ENCODE measurements at regions not wholly inside any gene's neighbourhood (a gene's known extent, or its start where the extent isn't known, plus 50 kb on each side); places are given as distances from the start of the nearest gene placed in this dataset.

- no peaks in the 10 kb centered on the region for H3K4me1 ChIP-seq (ENCODE audit: insufficient read depth, low read length, severe bottlenecking)
- no peaks in the 10 kb centered on the region for H4K20me1 ChIP-seq (ENCODE audit: insufficient read depth, low read length)
- TF ChIP-seq CTCF (IDR thresholded peaks at IDR 0.05; ENCODE audit: low read length) (no peak), EZH2 (IDR thresholded peaks at IDR 0.05; ENCODE audit: borderline replicate concordance, low read length) (no peak)
- H3K27me3 ChIP-seq (ENCODE audit: insufficient read depth, low read length) = no peaks in the 10 kb centered on the region
- no peaks in the 10 kb centered on the region for H3K79me2 ChIP-seq (ENCODE audit: insufficient read depth, low read length)
- H3K9me3 ChIP-seq (ENCODE audit: low read length) = no peaks in the 10 kb centered on the region
- H3K4me3 ChIP-seq (ENCODE audit: low read depth, low read length, poor library complexity, severe bottlenecking) = no peak overlapping the region
- no peak overlapping the region for H3K9ac ChIP-seq (ENCODE audit: low read length)
- no peak overlapping the region for H3K27ac ChIP-seq (ENCODE audit: low read depth, low read length, poor library complexity, severe bottlenecking)
- no peak overlapping the region for H2AFZ ChIP-seq (ENCODE audit: low read length)
- no peaks in the 10 kb centered on the region for H3K9me2 ChIP-seq (ENCODE audit: low read depth, low read length)
- no peaks in the 10 kb centered on the region for H3K36me3 ChIP-seq (ENCODE audit: insufficient read depth, low read length)
- H3K4me2 ChIP-seq (ENCODE audit: low read length) = no peak overlapping the region
- no peaks in the 10 kb centered on the region for H3F3A ChIP-seq (ENCODE audit: insufficient read depth, low read length)
These were observed 272.5 kb downstream of the C12orf50 start for GRCh38 chr12:87756721-87757120.

- Histone ChIP-seq H3K27me3 (ENCODE audit: insufficient read depth, low read length) (no peaks in the 10 kb centered on the region), H3K36me3 (ENCODE audit: insufficient read depth, low read length) (no peaks in the 10 kb centered on the region), H3K4me1 (ENCODE audit: insufficient read depth, low read length, severe bottlenecking) (no peaks in the 10 kb centered on the region), H3F3A (ENCODE audit: insufficient read depth, low read length) (no peaks in the 10 kb centered on the region), H3K4me2 (ENCODE audit: low read length) (no peak overlapping the region), H2AFZ (ENCODE audit: low read length) (no peak overlapping the region), H3K79me2 (ENCODE audit: insufficient read depth, low read length) (no peaks in the 10 kb centered on the region), H3K9me3 (ENCODE audit: low read length) (no peaks in the 10 kb centered on the region), H3K9me2 (ENCODE audit: low read depth, low read length) (no peaks in the 10 kb centered on the region), H3K4me3 (ENCODE audit: low read depth, low read length, poor library complexity, severe bottlenecking) (no peak overlapping the region), H3K9ac (ENCODE audit: low read length) (no peak overlapping the region), H3K27ac (ENCODE audit: low read depth, low read length, poor library complexity, severe bottlenecking) (no peak overlapping the region), H4K20me1 (ENCODE audit: insufficient read depth, low read length) (no peaks in the 10 kb centered on the region)
- no peak for TF ChIP-seq EZH2 (IDR thresholded peaks at IDR 0.05; ENCODE audit: borderline replicate concordance, low read length)
- no peak for TF ChIP-seq CTCF (IDR thresholded peaks at IDR 0.05; ENCODE audit: low read length)
These were observed 273.1 kb downstream of the C12orf50 start for GRCh38 chr12:87756111-87756510.

- Histone ChIP-seq H4K20me1 (ENCODE audit: insufficient read depth, low read length) (no peaks in the 10 kb centered on the region), H3K27me3 (ENCODE audit: insufficient read depth, low read length) (no peaks in the 10 kb centered on the region), H3K4me3 (ENCODE audit: low read depth, low read length, poor library complexity, severe bottlenecking) (no peak overlapping the region), H2AFZ (ENCODE audit: low read length) (no peak overlapping the region), H3K9me3 (ENCODE audit: low read length) (no peaks in the 10 kb centered on the region), H3K79me2 (ENCODE audit: insufficient read depth, low read length) (no peaks in the 10 kb centered on the region), H3K9me2 (ENCODE audit: low read depth, low read length) (no peaks in the 10 kb centered on the region), H3K36me3 (ENCODE audit: insufficient read depth, low read length) (no peaks in the 10 kb centered on the region), H3K4me1 (ENCODE audit: insufficient read depth, low read length, severe bottlenecking) (no peaks in the 10 kb centered on the region), H3K27ac (ENCODE audit: low read depth, low read length, poor library complexity, severe bottlenecking) (no peak overlapping the region), H3F3A (ENCODE audit: insufficient read depth, low read length) (no peaks in the 10 kb centered on the region), H3K9ac (ENCODE audit: low read length) (no peak overlapping the region), H3K4me2 (ENCODE audit: low read length) (no peak overlapping the region)
- TF ChIP-seq CTCF (IDR thresholded peaks at IDR 0.05; ENCODE audit: low read length) (no peak), EZH2 (IDR thresholded peaks at IDR 0.05; ENCODE audit: borderline replicate concordance, low read length) (no peak)
These were observed 300.1 kb downstream of the C12orf50 start for GRCh38 chr12:87728931-87729593.

Data from OCI-LY1 (cell line).